ENCODE measurements at regions not wholly inside any gene's neighbourhood (a gene's known extent, or its start where the extent isn't known, plus 50 kb on each side); places are given as distances from the start of the nearest gene placed in this dataset.

DNA sequence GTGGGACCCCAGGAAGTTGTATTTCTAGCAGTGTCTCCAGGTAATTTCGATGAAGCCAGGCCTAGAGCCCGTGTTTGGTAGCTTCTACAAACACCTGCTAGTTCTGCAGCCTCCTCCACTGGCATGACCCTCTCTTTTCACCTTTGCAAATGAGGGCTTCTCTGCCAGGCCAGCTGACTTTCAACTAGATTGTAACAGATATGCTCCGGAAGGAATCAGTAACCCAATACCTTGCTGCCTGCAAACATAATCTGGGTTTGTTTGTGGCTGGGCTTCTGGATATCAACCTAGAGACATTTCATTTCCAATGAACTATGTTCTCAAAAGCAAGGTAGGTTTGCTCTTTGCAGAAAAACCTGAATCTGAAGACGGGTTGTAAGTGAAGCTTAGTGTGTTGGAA, 354.8 kb downstream of the DMRT2 start:
- TF ChIP-seq, protein P1, sequence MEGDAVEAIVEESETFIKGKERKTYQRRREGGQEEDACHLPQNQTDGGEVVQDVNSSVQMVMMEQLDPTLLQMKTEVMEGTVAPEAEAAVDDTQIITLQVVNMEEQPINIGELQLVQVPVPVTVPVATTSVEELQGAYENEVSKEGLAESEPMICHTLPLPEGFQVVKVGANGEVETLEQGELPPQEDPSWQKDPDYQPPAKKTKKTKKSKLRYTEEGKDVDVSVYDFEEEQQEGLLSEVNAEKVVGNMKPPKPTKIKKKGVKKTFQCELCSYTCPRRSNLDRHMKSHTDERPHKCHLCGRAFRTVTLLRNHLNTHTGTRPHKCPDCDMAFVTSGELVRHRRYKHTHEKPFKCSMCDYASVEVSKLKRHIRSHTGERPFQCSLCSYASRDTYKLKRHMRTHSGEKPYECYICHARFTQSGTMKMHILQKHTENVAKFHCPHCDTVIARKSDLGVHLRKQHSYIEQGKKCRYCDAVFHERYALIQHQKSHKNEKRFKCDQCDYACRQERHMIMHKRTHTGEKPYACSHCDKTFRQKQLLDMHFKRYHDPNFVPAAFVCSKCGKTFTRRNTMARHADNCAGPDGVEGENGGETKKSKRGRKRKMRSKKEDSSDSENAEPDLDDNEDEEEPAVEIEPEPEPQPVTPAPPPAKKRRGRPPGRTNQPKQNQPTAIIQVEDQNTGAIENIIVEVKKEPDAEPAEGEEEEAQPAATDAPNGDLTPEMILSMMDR (optimal IDR thresholded peaks at IDR 0.05 in 1 of 3, IDR thresholded peaks at IDR 0.05 in 1 of 3, conservative IDR thresholded peaks at IDR 0.05 in 1 of 3; ENCODE audit: extremely low read depth in 1 of 3, insufficient read depth in 2 of 3, low read length in 3 of 3): no peak
- TF ChIP-seq EZH2 (IDR thresholded peaks at IDR 0.05; ENCODE audit: low read length): no peak
